ENCODE measurements at regions not wholly inside any gene's neighbourhood (a gene's known extent, or its start where the extent isn't known, plus 50 kb on each side); places are given as distances from the start of the nearest gene placed in this dataset.

- no peak overlapping the region for H3K4me3 ChIP-seq
- intact Hi-C loops (cut with DNase I): no loop called here
- H3K27me3 ChIP-seq: no peaks in the 10 kb centered on the region
- WGBS, 2 donors: 92 to 96% methylated on average over 1 of the region's 1 CpG
- H3K9me3 ChIP-seq: no peaks in the 10 kb centered on the region
- no peak for DNase-seq
- no peaks in the 10 kb centered on the region for H3K4me1 ChIP-seq
- TF ChIP-seq CTCF (IDR thresholded peaks at IDR 0.05) (no peak), POLR2A (IDR thresholded peaks at IDR 0.05) (no peak), EP300 (IDR thresholded peaks at IDR 0.05) (no peak), POLR2AphosphoS5 (IDR thresholded peaks at IDR 0.05) (no peak)
- no peak overlapping the region for H3K27ac ChIP-seq
- H3K36me3 ChIP-seq: no peaks in the 10 kb centered on the region
These were observed 669.6 kb downstream of the PCDH17 start for GRCh38 chr13:58300974-58301681.

- no peak overlapping the region for H3K4me3 ChIP-seq
- H3K27ac ChIP-seq: no peak overlapping the region
- no peaks in the 10 kb centered on the region for H3K27me3 ChIP-seq
- H3K36me3 ChIP-seq: no peaks in the 10 kb centered on the region
- no peak for DNase-seq
- H3K9me3 ChIP-seq: no peaks in the 10 kb centered on the region
- H3K4me1 ChIP-seq: no peaks in the 10 kb centered on the region
- 80 to 87% methylated on average over 2 of the region's 2 CpGs for WGBS, 2 donors
- intact Hi-C loops (cut with DNase I): no loop called here
- no peak for TF ChIP-seq POLR2A (IDR thresholded peaks at IDR 0.05)
- TF ChIP-seq POLR2AphosphoS5 (IDR thresholded peaks at IDR 0.05): no peak
- TF ChIP-seq EP300 (IDR thresholded peaks at IDR 0.05): no peak
- TF ChIP-seq CTCF (IDR thresholded peaks at IDR 0.05): no peak
These were observed 670.8 kb downstream of the PCDH17 start for GRCh38 chr13:58302349-58302748.

DNA sequence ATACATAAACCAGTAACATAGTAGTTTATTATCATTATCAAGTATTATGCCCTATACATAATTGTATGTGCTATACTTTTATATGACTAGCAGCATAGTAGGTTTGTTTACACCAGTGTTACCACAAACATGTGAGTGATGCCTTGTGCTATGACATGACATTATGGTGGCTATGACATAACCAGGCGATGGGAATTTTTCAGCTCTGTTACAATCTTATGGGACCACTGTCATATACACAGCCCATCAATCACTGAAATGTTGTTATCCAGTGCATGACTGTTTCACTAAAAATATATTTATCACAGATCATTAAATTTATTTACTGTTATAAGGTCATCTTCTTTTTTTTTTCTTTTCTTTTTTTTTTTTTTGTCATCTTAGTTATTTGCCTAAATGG is 674.5 kb downstream of the PCDH17 start:
- H3K27ac ChIP-seq: no peak overlapping the region
- H3K36me3 ChIP-seq: no peaks in the 10 kb centered on the region
- no peaks in the 10 kb centered on the region for H3K9me3 ChIP-seq
- intact Hi-C loops (cut with DNase I): no loop called here
- 89 to 95% methylated on average over 1 of the region's 1 CpG for WGBS, 2 donors
- TF ChIP-seq POLR2A (IDR thresholded peaks at IDR 0.05): no peak
- no peak for TF ChIP-seq POLR2AphosphoS5 (IDR thresholded peaks at IDR 0.05)
- no peak for TF ChIP-seq CTCF (IDR thresholded peaks at IDR 0.05)
- no peak for TF ChIP-seq EP300 (IDR thresholded peaks at IDR 0.05)
- no peaks in the 10 kb centered on the region for H3K4me1 ChIP-seq
- H3K4me3 ChIP-seq: no peak overlapping the region
- DNase-seq: no peak
- H3K27me3 ChIP-seq: no peaks in the 10 kb centered on the region

DNA sequence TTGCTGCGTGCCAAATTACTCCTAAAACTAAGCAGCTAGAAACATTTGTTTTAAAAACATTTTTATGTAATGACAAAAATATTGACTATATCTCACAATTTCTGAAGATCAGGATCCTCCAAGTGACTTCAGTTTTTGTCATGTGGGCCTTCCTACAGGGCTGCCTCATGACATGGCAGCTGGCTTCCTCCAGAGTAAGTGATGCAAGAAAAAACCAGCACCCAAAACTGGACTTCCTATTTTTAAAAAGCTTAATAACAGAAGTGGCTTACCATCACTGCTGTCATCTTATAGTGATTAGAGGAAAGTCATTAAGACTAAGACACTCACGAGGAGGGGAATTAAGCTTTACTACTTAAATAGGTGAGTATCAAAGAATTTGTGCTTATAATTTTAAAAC is 681.7 kb downstream of the PCDH17 start:
- intact Hi-C loops (cut with DNase I): no loop called here
- no peaks in the 10 kb centered on the region for H3K36me3 ChIP-seq
- no peak for DNase-seq
- H3K4me1 ChIP-seq: no peaks in the 10 kb centered on the region
- no peak overlapping the region for H3K27ac ChIP-seq
- TF ChIP-seq POLR2A (IDR thresholded peaks at IDR 0.05) (no peak), POLR2AphosphoS5 (IDR thresholded peaks at IDR 0.05) (no peak), EP300 (IDR thresholded peaks at IDR 0.05) (no peak), CTCF (IDR thresholded peaks at IDR 0.05) (no peak)
- no peaks in the 10 kb centered on the region for H3K9me3 ChIP-seq
- WGBS, 2 donors: 78 to 79% methylated on average over 2 of the region's 2 CpGs
- H3K27me3 ChIP-seq: no peaks in the 10 kb centered on the region
- H3K4me3 ChIP-seq: no peak overlapping the region

All from sigmoid colon (tissue), 6 donors.